ENCODE measurements at regions not wholly inside any gene's neighbourhood (a gene's known extent, or its start where the extent isn't known, plus 50 kb on each side); places are given as distances from the start of the nearest gene placed in this dataset.
A peak's percentile ranks its signal among the peaks of the same experiment; 100 is the strongest.

- DNase-seq (ENCODE audit: low read depth) = peak; percentile 61
- no peak for TF ChIP-seq CTCF (IDR thresholded peaks at IDR 0.05; ENCODE audit: insufficient read depth, low read depth, low read length)
- no peak overlapping the region for H3K4me3 ChIP-seq (ENCODE audit: low read depth, low read length)
These were observed 107.0 kb upstream of the PRICKLE1 start for GRCh38 chr12:42696406-42697149.

GRCh38 chr12:42695490-42695995 lies 106.0 kb upstream of the PRICKLE1 start:
- no peak for DNase-seq (ENCODE audit: low read depth)
- no peak for TF ChIP-seq CTCF (IDR thresholded peaks at IDR 0.05; ENCODE audit: insufficient read depth, low read depth, low read length)
- no peak overlapping the region for H3K4me3 ChIP-seq (ENCODE audit: low read depth, low read length)

GRCh38 chr12:42692749-42693148 lies 103.2 kb upstream of the PRICKLE1 start:
- DNase-seq (ENCODE audit: low read depth) = no peak
- H3K4me3 ChIP-seq (ENCODE audit: low read depth, low read length) = peak overlapping the region; percentile 60
- no peak for TF ChIP-seq CTCF (IDR thresholded peaks at IDR 0.05; ENCODE audit: insufficient read depth, low read depth, low read length)

GRCh38 chr12:42691991-42692557 lies 102.5 kb upstream of the PRICKLE1 start:
- peak; percentile 52 for DNase-seq (ENCODE audit: low read depth)
- H3K4me3 ChIP-seq (ENCODE audit: low read depth, low read length) = peak overlapping the region; percentile 60
- no peak for TF ChIP-seq CTCF (IDR thresholded peaks at IDR 0.05; ENCODE audit: insufficient read depth, low read depth, low read length)

- no peak for TF ChIP-seq CTCF (IDR thresholded peaks at IDR 0.05; ENCODE audit: insufficient read depth, low read depth, low read length)
These were observed 100.7 kb upstream of the PRICKLE1 start for GRCh38 chr12:42690264-42690663.

GRCh38 chr12:42689699-42690098 lies 100.2 kb upstream of the PRICKLE1 start:
- no peak overlapping the region for H3K4me3 ChIP-seq (ENCODE audit: low read depth, low read length)
- DNase-seq (ENCODE audit: low read depth) = no peak
- no peak for TF ChIP-seq CTCF (IDR thresholded peaks at IDR 0.05; ENCODE audit: insufficient read depth, low read depth, low read length)

More at GRCh38 chr12:42690264-42690663, 100.7 kb upstream of the PRICKLE1 start:
- no peak overlapping the region for H3K4me3 ChIP-seq (ENCODE audit: low read depth, low read length)
- no peak for DNase-seq (ENCODE audit: low read depth)

Measured in fibroblast of villous mesenchyme (primary cell).